Adrenal gland (tissue), 5 donors: ENCODE measurements at regions not wholly inside any gene's neighbourhood (a gene's known extent, or its start where the extent isn't known, plus 50 kb on each side); places are given as distances from the start of the nearest gene placed in this dataset.

Experiments used
- CTCF ChIP-seq, 6 experiments: fragments of 450-650 bp in 4 of 6; fragments of 200-600 bp in 2 of 6; sonication (generic) in 1 of 6; IDR thresholded peaks; 1 replicate in 5 of 6; 2 replicates in 1 of 6; pipeline versions ENCODE4 v1.5.1 to v1.8.0; 2016 to 2021; ENCODE audit warnings: antibody characterized with exemption in 6 of 6, mild to moderate bottlenecking in 2 of 6, moderate library complexity in 1 of 6
- POLR2A ChIP-seq, 2 donors: fragments of 450-650 bp; IDR thresholded peaks; one replicate each; pipeline ENCODE4 v1.6.1; 2017; ENCODE audit warnings: antibody characterized with exemption in 2 of 2, mild to moderate bottlenecking in 2 of 2, moderate library complexity in 1 of 2
- donor health status: DM: no; HTN: no; CAD: no.

GRCh38 chr1:30378991-30379581, 344.3 kb downstream of the MATN1 start:
- TF ChIP-seq POLR2A (IDR thresholded peaks at IDR 0.05) = no peak
- no peak for TF ChIP-seq CTCF (IDR thresholded peaks at IDR 0.05)
